ENCODE measurements at regions not wholly inside any gene's neighbourhood (a gene's known extent, or its start where the extent isn't known, plus 50 kb on each side); places are given as distances from the start of the nearest gene placed in this dataset.

- Histone ChIP-seq H3K4me2 (no peak overlapping the region), H3K4me1 (peaks cover 7% of the 10 kb centered on the region; the same call in 1 of the 3 replicates), H3K9me3 (no peaks in the 10 kb centered on the region), H3K4me3 (no peak overlapping the region), H3K27ac (peak overlapping the region in 1 of 2 experiments; percentile 75; a peak in 3 of 6 replicates)
- FAIRE-seq: no peak
- TF ChIP-seq PHF8 (IDR thresholded peaks at IDR 0.05; ENCODE audit: borderline replicate concordance, low read depth) (no peak), HOXA7 (CRISPR knock-in tag; IDR thresholded peaks at IDR 0.05) (no peak), ZC3H11A (IDR thresholded peaks at IDR 0.05) (no peak), USF2 (IDR thresholded peaks at IDR 0.05) (no peak), HOXB5 (CRISPR knock-in tag; IDR thresholded peaks at IDR 0.05) (no peak), SMC3 (IDR thresholded peaks at IDR 0.05) (no peak), CBX8 (IDR thresholded peaks at IDR 0.05) (no peak), PBX3 (IDR thresholded peaks at IDR 0.05) (no peak), RNF2 (IDR thresholded peaks at IDR 0.05; ENCODE audit: borderline replicate concordance, low read depth) (no peak), SREBF2 (IDR thresholded peaks at IDR 0.05) (no peak), REST (IDR thresholded peaks at IDR 0.05) (no peak), HEYL (CRISPR knock-in tag; IDR thresholded peaks at IDR 0.05) (no peak), RFX5 (IDR thresholded peaks at IDR 0.05) (no peak), NFE2L2 (conservative IDR thresholded peaks at IDR 0.05; ENCODE audit: low read length) (no peak), RCOR1 (IDR thresholded peaks at IDR 0.05; ENCODE audit: low read depth, low read length) (no peak), RAD21 (conservative IDR thresholded peaks at IDR 0.05 in 1 of 2, IDR thresholded peaks at IDR 0.05 in 1 of 2) (no peak), ZSCAN20 (CRISPR knock-in tag; IDR thresholded peaks at IDR 0.05) (no peak), FOSB (CRISPR knock-in tag; IDR thresholded peaks at IDR 0.05) (no peak), JUNB (IDR thresholded peaks at IDR 0.05) (no peak), BHLHE40 (IDR thresholded peaks at IDR 0.05; ENCODE audit: low read depth, low read length) (no peak)
- ATAC-seq: peak in 1 of 2 experiments; percentile 36; a peak in 2 of 6 replicates
- CTCF ChIA-PET: interaction anchor here (0.8 to 2.1 kb wide), 2 partner anchors 10 to 39 kb away, joined by 3 to 6 read pairs; no protein-coding TSS in a partner anchor
- POLR2A ChIA-PET: no interaction called here
- 91% methylated on average over 23 of the region's 25 CpGs for WGBS (ENCODE audit: missing lambda C conversion rate)
- no peak for DNase-seq (ENCODE audit: low read depth in 1 of 2, low spot score in 1 of 2)
These were observed 57.1 kb upstream of the COL18A1 start for GRCh38 chr21:45347712-45348499.

GRCh38 chr21:45348591-45349327 lies 56.2 kb upstream of the COL18A1 start:
- Histone ChIP-seq H3K4me2 (no peak overlapping the region), H3K27ac (peak overlapping the region in 1 of 2 experiments; percentile 55; a peak in 3 of 6 replicates), H3K9me3 (no peaks in the 10 kb centered on the region), H3K4me1 (peaks cover 7% of the 10 kb centered on the region; the same call in 1 of the 3 replicates), H3K4me3 (no peak overlapping the region)
- ChIA-PET POLR2A (no interaction called here), CTCF (interaction anchor here (0.7 kb wide), 1 partner anchor 8 kb away, joined by 3 read pairs; no protein-coding TSS in a partner anchor)
- DNase-seq (ENCODE audit: low read depth in 1 of 2, low spot score in 1 of 2) (no peak), FAIRE-seq (no peak), ATAC-seq (no peak)
- WGBS (ENCODE audit: missing lambda C conversion rate): 95% methylated on average over 8 of the region's 18 CpGs
- TF ChIP-seq POLR2A (IDR thresholded peaks at IDR 0.05; ENCODE audit: low read length) (no peak), ZC3H11A (IDR thresholded peaks at IDR 0.05) (no peak)
